Calu3 (cell line): ENCODE measurements at regions not wholly inside any gene's neighbourhood (a gene's known extent, or its start where the extent isn't known, plus 50 kb on each side); places are given as distances from the start of the nearest gene placed in this dataset.
"Not testable (repeated sequence)": the region's sequence is repeated elsewhere in the genome, so short reads cannot be mapped to it uniquely, and the experiment has no call there.

Experiments used
- BruUV-seq: library from RNA; stranded (reverse); fragments of 400-500 nt; replicated peaks from 2 replicates; lab custom pipeline; 2021; lab: Mats Ljungman, UMichigan
- CTCF ChIA-PET: fragments of 300-600 bp; sonication (Branson Sonifier 250); formaldehyde crosslinking; loops from one replicate; lab custom pipeline; 2022; ENCODE audit warnings: antibody characterized with exemption; lab: Charles Lee
- DNase-seq: peaks from one replicate; pipeline ENCODE4 v3.0.0; 2022
- H3K27ac Mint-ChIP-seq: one replicate; pipeline ENCODE4 v1.8.0; 2022; ENCODE audit warnings: mixed read lengths; ENCODE audit not compliant: unreplicated experiment
- H3K27me3 Mint-ChIP-seq: one replicate; pipeline ENCODE4 v1.8.0; 2022; ENCODE audit warnings: mixed read lengths; ENCODE audit not compliant: unreplicated experiment
- H3K36me3 Mint-ChIP-seq: one replicate; pipeline ENCODE4 v1.8.0; 2022; ENCODE audit warnings: mild to moderate bottlenecking, moderate library complexity, mixed read lengths; ENCODE audit not compliant: insufficient read depth, unreplicated experiment
- H3K4me1 Mint-ChIP-seq: one replicate; pipeline ENCODE4 v1.8.0; 2022; ENCODE audit warnings: mild to moderate bottlenecking, low read depth, mixed read lengths; ENCODE audit not compliant: unreplicated experiment
- H3K4me3 Mint-ChIP-seq: one replicate; pipeline ENCODE4 v1.8.0; 2022; ENCODE audit warnings: mild to moderate bottlenecking, low read depth, moderate library complexity, mixed read lengths; ENCODE audit not compliant: unreplicated experiment
- H3K9me3 Mint-ChIP-seq: one replicate; pipeline ENCODE4 v1.8.0; 2022; ENCODE audit warnings: low read depth, mixed read lengths; ENCODE audit not compliant: unreplicated experiment
- CTCF ChIP-seq: fragments of 200-600 bp; IDR thresholded peaks from one replicate; pipeline ENCODE4 v1.8.0; 2022; ENCODE audit warnings: antibody characterized with exemption; ENCODE audit not compliant: unreplicated experiment
- intact Hi-C: fragments of 100-400 bp; cut with micrococcal nuclease; formaldehyde crosslinking; loops from one replicate; pipeline ENCODE4 v1.10.0; 2022; ENCODE audit not compliant: unreplicated experiment

- Mint-ChIP-seq H3K27me3 (no peaks in the 10 kb centered on the region), H3K36me3 (no peaks in the 10 kb centered on the region), H3K4me3 (no peak overlapping the region), H3K4me1 (no peaks in the 10 kb centered on the region), H3K27ac (no peak overlapping the region), H3K9me3 (peaks cover 3% of the 10 kb centered on the region)
- CTCF ChIA-PET, result no interaction called here
- BruUV-seq, result no TSS peak
- TF ChIP-seq CTCF, result no peak
- DNase-seq, result no peak
- intact Hi-C loops, result no loop called here
These were observed 487.0 kb downstream of the CD109 start for GRCh38 chr6:74182992-74183391.

- Mint-ChIP-seq H3K4me3 (no peak overlapping the region), H3K27ac (no peak overlapping the region), H3K9me3 (peaks cover 3% of the 10 kb centered on the region), H3K36me3 (no peaks in the 10 kb centered on the region), H3K27me3 (no peaks in the 10 kb centered on the region), H3K4me1 (no peaks in the 10 kb centered on the region)
- CTCF ChIA-PET, result no interaction called here
- intact Hi-C loops, result no loop called here
- no peak for DNase-seq
- no peak for TF ChIP-seq CTCF
- no TSS peak for BruUV-seq
These were observed 485.5 kb downstream of the CD109 start for GRCh38 chr6:74181471-74181870.

- Mint-ChIP-seq H3K9me3 (no peaks in the 10 kb centered on the region), H3K4me1 (no peaks in the 10 kb centered on the region), H3K4me3 (no peak overlapping the region), H3K27me3 (no peaks in the 10 kb centered on the region), H3K27ac (no peak overlapping the region), H3K36me3 (no peaks in the 10 kb centered on the region)
- intact Hi-C loops, result no loop called here
- BruUV-seq, result no TSS peak
- CTCF ChIA-PET, result no interaction called here
- no peak for TF ChIP-seq CTCF
- DNase-seq, result no peak
These were observed 481.5 kb downstream of the CD109 start for GRCh38 chr6:74177506-74177905.

- H3K9me3 Mint-ChIP-seq, H3K27ac Mint-ChIP-seq: not testable (repeated sequence)
These were observed 474.5 kb downstream of the CD109 start for GRCh38 chr6:74170550-74170949.

More at GRCh38 chr6:74170550-74170949, 474.5 kb downstream of the CD109 start:
- BruUV-seq, H3K27me3 Mint-ChIP-seq, DNase-seq, H3K36me3 Mint-ChIP-seq, H3K4me3 Mint-ChIP-seq, intact Hi-C loops: not testable (repeated sequence)
- peaks cover 19% of the 10 kb centered on the region for H3K4me1 Mint-ChIP-seq
- TF ChIP-seq CTCF, result peak; percentile 37
- CTCF ChIA-PET, result interaction anchor here (0.6 to 0.9 kb wide), 2 partner anchors 29 to 799 kb away, joined by 3 read pairs; no protein-coding TSS in a partner anchor
